ENCODE measurements at regions not wholly inside any gene's neighbourhood (a gene's known extent, or its start where the extent isn't known, plus 50 kb on each side); places are given as distances from the start of the nearest gene placed in this dataset.
A peak's percentile ranks its signal among the peaks of the same experiment; 100 is the strongest.

- H3K36me3 ChIP-seq (ENCODE audit: control insufficient read depth, insufficient read depth, low read length): no peaks in the 10 kb centered on the region
- H3K27me3 ChIP-seq (ENCODE audit: control insufficient read depth, insufficient read depth, low read length): no peaks in the 10 kb centered on the region
- CTCF ChIA-PET: no interaction called here
- no peak for DNase-seq (ENCODE audit: low read depth)
- TF ChIP-seq CTCF (IDR thresholded peaks at IDR 0.05; ENCODE audit: insufficient read depth, low read depth, low read length): no peak
- POLR2A ChIA-PET: no interaction called here
- H3K4me3 ChIP-seq (ENCODE audit: low read depth, low read length): no peak overlapping the region
Observed at GRCh38 chr5:108659531-108659930, 88.2 kb upstream of the FER start.

DNA sequence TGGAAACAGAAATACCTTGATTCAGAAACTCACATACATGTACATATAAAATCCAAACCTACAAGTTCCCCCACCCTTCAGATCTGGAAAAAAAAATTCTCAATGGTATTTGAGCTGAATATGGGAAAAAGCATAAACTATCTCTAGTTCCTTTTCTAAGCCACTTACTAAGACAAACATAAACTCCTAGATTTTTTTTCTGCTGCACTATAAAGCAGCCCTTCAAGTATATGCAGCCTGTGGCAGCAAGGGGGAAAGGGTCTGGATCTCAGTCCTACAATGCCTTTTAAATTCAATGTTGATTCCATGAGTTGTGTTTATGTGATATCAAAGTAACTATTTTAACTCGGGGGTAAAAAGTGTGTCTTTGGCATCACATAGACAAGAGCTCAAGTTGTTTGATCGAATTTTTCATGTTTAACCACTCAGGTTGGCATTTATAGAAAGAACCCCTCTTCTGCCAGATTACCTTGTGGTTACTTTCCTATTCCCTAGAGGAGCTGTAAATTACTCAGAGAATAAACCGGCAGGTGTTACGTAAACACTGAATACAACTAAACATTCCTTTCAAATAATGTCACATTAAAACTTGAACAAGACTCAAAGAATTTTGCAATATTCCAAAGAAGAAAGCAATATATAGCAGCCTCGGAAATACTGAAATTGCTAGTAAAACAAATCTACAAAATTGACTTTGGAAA is 91.8 kb upstream of the FER start:
- no peak for TF ChIP-seq CTCF (IDR thresholded peaks at IDR 0.05; ENCODE audit: insufficient read depth, low read depth, low read length)
- no peaks in the 10 kb centered on the region for H3K27me3 ChIP-seq (ENCODE audit: control insufficient read depth, insufficient read depth, low read length)
- POLR2A ChIA-PET: no interaction called here
- CTCF ChIA-PET: interaction anchor here (1.2 to 2.4 kb wide), 3 partner anchors 13 to 25 kb away, joined by 3 to 12 read pairs (median 5); no protein-coding TSS in a partner anchor
- H3K4me3 ChIP-seq (ENCODE audit: low read depth, low read length): no peak overlapping the region
- DNase-seq (ENCODE audit: low read depth): peak; percentile 22
- H3K36me3 ChIP-seq (ENCODE audit: control insufficient read depth, insufficient read depth, low read length): no peaks in the 10 kb centered on the region

GRCh38 chr5:108654051-108654450 is 93.6 kb upstream of the FER start:
- no peak overlapping the region for H3K4me3 ChIP-seq (ENCODE audit: low read depth, low read length)
- no peaks in the 10 kb centered on the region for H3K36me3 ChIP-seq (ENCODE audit: control insufficient read depth, insufficient read depth, low read length)
- no peak for TF ChIP-seq CTCF (IDR thresholded peaks at IDR 0.05; ENCODE audit: insufficient read depth, low read depth, low read length)
- no peaks in the 10 kb centered on the region for H3K27me3 ChIP-seq (ENCODE audit: control insufficient read depth, insufficient read depth, low read length)
- ChIA-PET POLR2A (no interaction called here), CTCF (interaction anchor here (1.4 to 3.3 kb wide), 3 partner anchors 9 to 12 kb away, joined by 3 to 16 read pairs (median 4); no protein-coding TSS in a partner anchor)
- DNase-seq (ENCODE audit: low read depth): no peak

DNA sequence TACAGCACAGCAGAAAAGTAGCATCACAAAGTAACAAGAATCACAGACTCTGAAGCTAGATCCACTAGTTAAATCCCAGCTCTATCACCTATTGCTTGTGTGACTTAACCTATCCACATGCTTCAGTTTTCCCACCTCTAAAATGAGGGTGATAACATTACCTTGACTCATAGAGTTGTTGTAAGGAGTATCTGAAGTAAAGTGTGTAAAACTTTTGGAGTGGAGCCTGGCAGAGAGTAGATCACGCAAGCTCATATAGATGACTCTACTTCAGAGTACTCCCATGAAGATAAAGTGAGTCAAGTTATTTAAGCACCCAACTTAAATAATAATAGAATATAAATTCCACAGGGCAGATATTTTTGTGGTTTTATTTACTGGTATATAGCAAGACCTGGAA is 94.5 kb upstream of the FER start:
- no peak for TF ChIP-seq CTCF (IDR thresholded peaks at IDR 0.05; ENCODE audit: insufficient read depth, low read depth, low read length)
- H3K36me3 ChIP-seq (ENCODE audit: control insufficient read depth, insufficient read depth, low read length): no peaks in the 10 kb centered on the region
- H3K4me3 ChIP-seq (ENCODE audit: low read depth, low read length): no peak overlapping the region
- ChIA-PET POLR2A (no interaction called here), CTCF (interaction anchor here (1.7 to 3.3 kb wide), 2 partner anchors 9 to 12 kb away, joined by 4 to 16 read pairs; no protein-coding TSS in a partner anchor)
- DNase-seq (ENCODE audit: low read depth): no peak
- H3K27me3 ChIP-seq (ENCODE audit: control insufficient read depth, insufficient read depth, low read length): no peaks in the 10 kb centered on the region

GRCh38 chr5:108650997-108651396 is 96.7 kb upstream of the FER start:
- no peak for TF ChIP-seq CTCF (IDR thresholded peaks at IDR 0.05; ENCODE audit: insufficient read depth, low read depth, low read length)
- POLR2A ChIA-PET: no interaction called here
- CTCF ChIA-PET: interaction anchor here (1.0 kb wide), 1 partner anchor 9 kb away, joined by 4 read pairs; no protein-coding TSS in a partner anchor
- no peaks in the 10 kb centered on the region for H3K36me3 ChIP-seq (ENCODE audit: control insufficient read depth, insufficient read depth, low read length)
- peak; percentile 33 for DNase-seq (ENCODE audit: low read depth)
- H3K4me3 ChIP-seq (ENCODE audit: low read depth, low read length): no peak overlapping the region
- no peaks in the 10 kb centered on the region for H3K27me3 ChIP-seq (ENCODE audit: control insufficient read depth, insufficient read depth, low read length)
